Mesothelial cell of epicardium (in vitro differentiated cells): ENCODE measurements at regions not wholly inside any gene's neighbourhood (a gene's known extent, or its start where the extent isn't known, plus 50 kb on each side); places are given as distances from the start of the nearest gene placed in this dataset.
"Not testable (repeated sequence)": the region's sequence is repeated elsewhere in the genome, so short reads cannot be mapped to it uniquely, and the experiment has no call there.

ENCODE experiments used
- DNase-seq, 2 experiments: peaks; one replicate each; pipeline ENCODE4 v3.0.0; 2021; ENCODE audit warnings: low spot score in 2 of 2; ENCODE audit not compliant: unreplicated experiment in 2 of 2
- H3K27ac Mint-ChIP-seq: 2 replicates; pipeline ENCODE4 v1.8.0; 2021; ENCODE audit warnings: mixed read lengths
- H3K27me3 Mint-ChIP-seq: 2 replicates; pipeline ENCODE4 v1.8.0; 2021; ENCODE audit warnings: low read depth, mixed read lengths
- H3K36me3 Mint-ChIP-seq: 2 replicates; pipeline ENCODE4 v1.8.0; 2021; ENCODE audit warnings: mixed read lengths
- H3K4me1 Mint-ChIP-seq: 2 replicates; pipeline ENCODE4 v1.8.0; 2021; ENCODE audit warnings: mixed read lengths
- H3K4me3 Mint-ChIP-seq: 2 replicates; pipeline ENCODE4 v1.8.0; 2021; ENCODE audit warnings: mild to moderate bottlenecking, moderate library complexity, mixed read lengths
- H3K9me3 Mint-ChIP-seq: 2 replicates; pipeline ENCODE4 v1.8.0; 2021; ENCODE audit warnings: mixed read lengths
- CTCF ChIP-seq: fragments of 200-600 bp; sonication (generic); IDR thresholded peaks from one replicate; pipeline ENCODE4 v1.5.0; 2021; ENCODE audit warnings: antibody characterized with exemption; ENCODE audit not compliant: unreplicated experiment

GRCh38 chr10:113488186-113488585 is 64.7 kb upstream of the HABP2 start:
- no peaks in the 10 kb centered on the region for H3K36me3 Mint-ChIP-seq

GRCh38 chr10:113489522-113489921 is 63.3 kb upstream of the HABP2 start:
- H3K4me1 Mint-ChIP-seq, H3K4me3 Mint-ChIP-seq: not testable (repeated sequence)

More at GRCh38 chr10:113488186-113488585, 64.7 kb upstream of the HABP2 start:
- peaks cover 5% of the 10 kb centered on the region for H3K9me3 Mint-ChIP-seq
- TF ChIP-seq CTCF = no peak
- H3K4me3 Mint-ChIP-seq = no peak overlapping the region
- no peak overlapping the region for H3K27ac Mint-ChIP-seq
- no peak for DNase-seq
- peaks cover 33% of the 10 kb centered on the region for H3K27me3 Mint-ChIP-seq
- peaks cover 2% of the 10 kb centered on the region for H3K4me1 Mint-ChIP-seq

GRCh38 chr10:113491967-113492565 is 60.8 kb upstream of the HABP2 start:
- Mint-ChIP-seq H3K9me3 (no peaks in the 10 kb centered on the region), H3K4me3 (no peak overlapping the region), H3K27me3 (peaks cover 53% of the 10 kb centered on the region), H3K4me1 (peaks cover 8% of the 10 kb centered on the region), H3K36me3 (no peaks in the 10 kb centered on the region), H3K27ac (no peak overlapping the region)
- no peak for TF ChIP-seq CTCF
- DNase-seq = no peak

More at GRCh38 chr10:113489522-113489921, 63.3 kb upstream of the HABP2 start:
- not testable (repeated sequence) for H3K27ac Mint-ChIP-seq, DNase-seq, H3K36me3 Mint-ChIP-seq, H3K9me3 Mint-ChIP-seq
- H3K27me3 Mint-ChIP-seq = peaks cover 44% of the 10 kb centered on the region

GRCh38 chr10:113493195-113493594 is 59.7 kb upstream of the HABP2 start:
- peaks cover 54% of the 10 kb centered on the region for H3K27me3 Mint-ChIP-seq
- H3K4me3 Mint-ChIP-seq = no peak overlapping the region
- H3K9me3 Mint-ChIP-seq = no peaks in the 10 kb centered on the region
- TF ChIP-seq CTCF = no peak
- H3K36me3 Mint-ChIP-seq = no peaks in the 10 kb centered on the region
- no peak for DNase-seq
- H3K27ac Mint-ChIP-seq = no peak overlapping the region
- H3K4me1 Mint-ChIP-seq = peaks cover 8% of the 10 kb centered on the region

GRCh38 chr10:113493882-113494301 is 59.0 kb upstream of the HABP2 start:
- no peak overlapping the region for H3K4me3 Mint-ChIP-seq
- DNase-seq = no peak
- H3K4me1 Mint-ChIP-seq = peaks cover 8% of the 10 kb centered on the region
- no peak overlapping the region for H3K27ac Mint-ChIP-seq
- H3K36me3 Mint-ChIP-seq = no peaks in the 10 kb centered on the region
- no peak for TF ChIP-seq CTCF
- no peaks in the 10 kb centered on the region for H3K9me3 Mint-ChIP-seq
- peaks cover 54% of the 10 kb centered on the region for H3K27me3 Mint-ChIP-seq

- Mint-ChIP-seq H3K27me3 (peaks cover 55% of the 10 kb centered on the region), H3K4me1 (peaks cover 10% of the 10 kb centered on the region), H3K9me3 (no peaks in the 10 kb centered on the region), H3K27ac (no peak overlapping the region), H3K36me3 (no peaks in the 10 kb centered on the region), H3K4me3 (no peak overlapping the region)
- TF ChIP-seq CTCF = no peak
- DNase-seq = no peak
Observed at GRCh38 chr10:113494761-113495160, 58.1 kb upstream of the HABP2 start.
